GM12872 (cell line): ENCODE measurements at regions not wholly inside any gene's neighbourhood (a gene's known extent, or its start where the extent isn't known, plus 50 kb on each side); places are given as distances from the start of the nearest gene placed in this dataset.

Source experiments
- CTCF ChIP-seq: IDR thresholded peaks from 3 replicates; pipeline ENCODE4 v1.5.1; 2011; ENCODE audit warnings: low read depth, mild to moderate bottlenecking, low read length, moderate library complexity; ENCODE audit not compliant: insufficient read depth

- TF ChIP-seq CTCF, result no peak
These were observed 123.2 kb upstream of the MAX start for GRCh38 chr14:65225299-65226159.

GRCh38 chr14:65226824-65227604, 124.7 kb upstream of the MAX start:
- TF ChIP-seq CTCF, result no peak

- no peak for TF ChIP-seq CTCF
These were observed 126.1 kb upstream of the MAX start for GRCh38 chr14:65228436-65228835.

GRCh38 chr14:65228956-65229747, 126.8 kb upstream of the MAX start:
- TF ChIP-seq CTCF, result no peak

- no peak for TF ChIP-seq CTCF
These were observed 127.7 kb upstream of the MAX start for GRCh38 chr14:65229748-65230728.

- TF ChIP-seq CTCF, result no peak
These were observed 129.1 kb upstream of the MAX start for GRCh38 chr14:65231286-65231980.
